IMR-90 (cell line): ENCODE measurements at regions not wholly inside any gene's neighbourhood (a gene's known extent, or its start where the extent isn't known, plus 50 kb on each side); places are given as distances from the start of the nearest gene placed in this dataset.

Experiments
- ATAC-seq: fragments of 200-7000 bp; cut with Tn5 transposase; 2 replicates; pipeline ENCODE4 v1.9.1; 2020; ENCODE audit warnings: low read depth, mild to moderate bottlenecking, moderate library complexity
- BruUV-seq: library from RNA; stranded (reverse); fragments of 400-500 nt; replicated peaks from 2 replicates; lab custom pipeline; 2021; lab: Mats Ljungman, UMichigan
- CTCF ChIA-PET: fragments of 300-600 bp; formaldehyde crosslinking; extraction: SDS; loops from one replicate; lab custom pipeline; 2021; ENCODE audit warnings: antibody characterized with exemption; lab: Yijun Ruan, JAX
- POLR2A ChIA-PET: fragments of 300-600 bp; sonication (Branson Sonifier 250); formaldehyde crosslinking; loops from one replicate; lab custom pipeline; 2022; ENCODE audit warnings: antibody characterized with exemption; ENCODE audit not compliant: unreplicated experiment; lab: Charles Lee
- DNase-seq: peaks from one replicate; pipeline ENCODE4 v3.0.0; 2013
- H2AFZ ChIP-seq: replicated peaks from 2 replicates; pipeline ENCODE3; 2013; ENCODE audit warnings: low read length, mild to moderate bottlenecking; ENCODE audit not compliant: poor library complexity
- H2AK5ac ChIP-seq: 2 replicates; pipeline ENCODE4 v1.6.1; 2013; ENCODE audit warnings: low read depth, low read length, inconsistent platforms
- H2AK9ac ChIP-seq: replicated peaks from 2 replicates; pipeline ENCODE3; 2013; ENCODE audit warnings: mild to moderate bottlenecking, low read depth, low read length, moderate library complexity; ENCODE audit not compliant: poor library complexity
- H2BK120ac ChIP-seq: 2 replicates; pipeline ENCODE4 v1.6.1; 2013; ENCODE audit warnings: low read depth, low read length, inconsistent platforms
- H2BK15ac ChIP-seq: 3 replicates; pipeline ENCODE4 v1.6.1; 2013; ENCODE audit warnings: low read depth, low read length, inconsistent platforms
- H2BK20ac ChIP-seq: 2 replicates; pipeline ENCODE4 v1.6.1; 2013; ENCODE audit warnings: low read depth, mild to moderate bottlenecking, inconsistent platforms, low read length, moderate library complexity
- H2BK5ac ChIP-seq: 2 replicates; pipeline ENCODE4 v1.6.1; 2013; ENCODE audit warnings: mild to moderate bottlenecking, low read depth, low read length, inconsistent platforms; ENCODE audit not compliant: poor library complexity, severe bottlenecking
- H3K14ac ChIP-seq: replicated peaks from 2 replicates; pipeline ENCODE4 v1.6.1; 2013; ENCODE audit warnings: low read depth, low read length, inconsistent platforms
- H3K18ac ChIP-seq: 2 replicates; pipeline ENCODE4 v1.6.1; 2013; ENCODE audit warnings: low read depth, low read length, control low read depth
- H3K23ac ChIP-seq: 2 replicates; pipeline ENCODE4 v1.6.1; 2013; ENCODE audit warnings: low read depth, low read length, inconsistent platforms
- H3K27ac ChIP-seq: 2 replicates; pipeline ENCODE4 v1.5.1; 2013; ENCODE audit warnings: mild to moderate bottlenecking, control low read depth, low read length; ENCODE audit not compliant: insufficient read depth
- H3K27me3 ChIP-seq: 2 replicates; pipeline ENCODE4 v1.6.1; 2013; ENCODE audit warnings: low read length; ENCODE audit not compliant: control insufficient read depth, insufficient read depth
- H3K36me3 ChIP-seq: 2 replicates; pipeline ENCODE4 v1.6.1; 2013; ENCODE audit warnings: low read length, mixed read lengths; ENCODE audit not compliant: control insufficient read depth, insufficient read depth
- H3K4ac ChIP-seq: 2 replicates; pipeline ENCODE4 v1.6.1; 2013; ENCODE audit warnings: low read depth, low read length, inconsistent platforms
- H3K4me1 ChIP-seq: 2 replicates; pipeline ENCODE4 v1.6.1; 2013; ENCODE audit warnings: low read length, mixed read lengths; ENCODE audit not compliant: control insufficient read depth, insufficient read depth
- H3K4me2 ChIP-seq: 2 replicates; pipeline ENCODE4 v1.6.1; 2013; ENCODE audit warnings: low read depth, mild to moderate bottlenecking, control low read depth, low read length, moderate library complexity
- H3K4me3 ChIP-seq: 2 replicates; pipeline ENCODE4 v1.5.1; 2013; ENCODE audit warnings: low read depth, mild to moderate bottlenecking, control low read depth, low read length, moderate library complexity; ENCODE audit not compliant: insufficient read depth
- H3K56ac ChIP-seq: 2 replicates; pipeline ENCODE4 v1.6.1; 2013; ENCODE audit warnings: low read length, inconsistent platforms; ENCODE audit not compliant: insufficient read depth; ENCODE audit errors: extremely low read depth
- H3K79me1 ChIP-seq, 2 experiments: 2 replicates each; pipeline ENCODE4 v1.6.1; 2013; ENCODE audit warnings: low read length in 2 of 2, inconsistent platforms in 1 of 2, low read depth in 1 of 2
- H3K9ac ChIP-seq: 2 replicates; pipeline ENCODE4 v1.6.1; 2013; ENCODE audit warnings: low read depth, low read length, control low read depth
- H3K9me1 ChIP-seq: 2 replicates; pipeline ENCODE4 v1.6.1; 2013; ENCODE audit warnings: low read length, inconsistent platforms; ENCODE audit not compliant: insufficient read depth
- H3K9me3 ChIP-seq: 2 replicates; pipeline ENCODE4 v1.6.1; 2013; ENCODE audit warnings: low read length; ENCODE audit not compliant: control insufficient read depth, insufficient read depth
- H4K20me1 ChIP-seq: 2 replicates; pipeline ENCODE4 v1.6.1; 2013; ENCODE audit warnings: low read length, inconsistent platforms; ENCODE audit not compliant: insufficient read depth
- H4K5ac ChIP-seq: 2 replicates; pipeline ENCODE4 v1.6.1; 2013; ENCODE audit warnings: mild to moderate bottlenecking, low read depth, low read length, control low read depth
- H4K8ac ChIP-seq, 2 experiments: 2 replicates each; pipeline ENCODE4 v1.6.1; 2013; ENCODE audit warnings: low read depth in 2 of 2, low read length in 2 of 2, control low read depth in 1 of 2, inconsistent platforms in 1 of 2
- H4K91ac ChIP-seq: 2 replicates; pipeline ENCODE4 v1.6.1; 2013; ENCODE audit warnings: low read depth, low read length, inconsistent platforms; ENCODE audit not compliant: insufficient read depth
- BHLHE40 ChIP-seq: fragments of 150-350 bp; IDR thresholded peaks from 2 replicates; pipeline ENCODE4 v1.6.1; 2016; ENCODE audit warnings: mild to moderate bottlenecking, low read depth, low read length
- CEBPB ChIP-seq: IDR thresholded peaks from 2 replicates; pipeline ENCODE4 v1.6.1; 2012; ENCODE audit warnings: low read depth, low read length, improper control_type of control experiment
- CHD1 ChIP-seq: IDR thresholded peaks from 2 replicates; pipeline ENCODE4 v1.6.1; 2012; ENCODE audit warnings: low read depth, low read length, improper control_type of control experiment
- FOS ChIP-seq: fragments of 150-350 bp; IDR thresholded peaks from 2 replicates; pipeline ENCODE4 v1.6.1; 2016; ENCODE audit warnings: low read depth, low read length
- MAFK ChIP-seq: IDR thresholded peaks from 2 replicates; pipeline ENCODE4 v1.6.1; 2012; ENCODE audit warnings: low read depth, low read length, improper control_type of control experiment
- MAZ ChIP-seq: IDR thresholded peaks from 2 replicates; pipeline ENCODE4 v1.6.1; 2012; ENCODE audit warnings: low read depth, mild to moderate bottlenecking, low read length, improper control_type of control experiment, moderate library complexity, borderline replicate concordance
- MXI1 ChIP-seq: IDR thresholded peaks from 2 replicates; pipeline ENCODE4 v1.6.1; 2012; ENCODE audit warnings: low read depth, mild to moderate bottlenecking, low read length, moderate library complexity, borderline replicate concordance
- NFE2L2 ChIP-seq: fragments of 150-350 bp; IDR thresholded peaks from 2 replicates; pipeline ENCODE4 v1.6.1; 2016; ENCODE audit warnings: low read depth, mild to moderate bottlenecking, low read length
- POLR2A ChIP-seq: IDR thresholded peaks from 2 replicates; pipeline ENCODE4 v1.6.1; 2012; ENCODE audit warnings: mild to moderate bottlenecking, low read depth, low read length
- RAD21 ChIP-seq: IDR thresholded peaks from 2 replicates; pipeline ENCODE4 v1.6.1; 2012; ENCODE audit warnings: low read length, improper control_type of control experiment
- RCOR1 ChIP-seq: IDR thresholded peaks from 2 replicates; pipeline ENCODE4 v1.6.1; 2012; ENCODE audit warnings: mild to moderate bottlenecking, low read length, improper control_type of control experiment; ENCODE audit not compliant: insufficient replicate concordance
- RFX5 ChIP-seq: IDR thresholded peaks from 2 replicates; pipeline ENCODE4 v1.8.0; 2012; ENCODE audit warnings: low read depth, mild to moderate bottlenecking, low read length, moderate library complexity
- SMC3 ChIP-seq: fragments of 150-350 bp; IDR thresholded peaks from 2 replicates; pipeline ENCODE4 v1.6.1; 2016; ENCODE audit warnings: low read depth, mild to moderate bottlenecking, antibody characterized with exemption, low read length, moderate library complexity
- USF2 ChIP-seq: fragments of 150-350 bp; IDR thresholded peaks from 2 replicates; pipeline ENCODE4 v1.6.1; 2017; ENCODE audit warnings: mild to moderate bottlenecking, antibody characterized with exemption, low read length, low read depth
- WGBS, 2 experiments: methylation state at CpG; one replicate each; pipeline versions ENCODE4 v1.1.5 to v1.1.7; 2013; ENCODE audit warnings: missing lambda C conversion rate in 2 of 2; ENCODE audit not compliant: insufficient read length in 1 of 2; ENCODE audit errors: extremely low coverage in 2 of 2; 5-methylcytosine and 5-hydroxymethylcytosine counted together
- dilution Hi-C: fragments of 300-500 bp; cut with HindIII; formaldehyde crosslinking; loops from one replicate; pipeline ENCODE4 v1.14.3; 2018; ENCODE audit warnings: low sequenced_read_pairs; ENCODE audit not compliant: unreplicated experiment
- in situ Hi-C: fragments of 300-500 bp; cut with MboI; formaldehyde crosslinking; loops from 3 replicates; pipeline ENCODE4 v1.14.3; 2019; ENCODE audit warnings: low sequenced_read_pairs, inconsistent platforms, mixed read lengths
- intact Hi-C: fragments of 100-400 bp; cut with micrococcal nuclease; formaldehyde crosslinking; loops from 2 replicates; pipeline ENCODE4 v1.10.0; 2022
- TF ChIP-seq, protein P1 (sequence below): conservative IDR thresholded peaks from 2 replicates; pipeline ENCODE4 v1.5.1; 2012; ENCODE audit warnings: mild to moderate bottlenecking, low read depth, low read length, improper control_type of control experiment
- TF ChIP-seq, protein P2 (sequence below): fragments of 150-350 bp; IDR thresholded peaks from 2 replicates; pipeline ENCODE4 v1.6.1; 2016; ENCODE audit warnings: low read depth, mild to moderate bottlenecking, low read length, moderate library complexity, borderline replicate concordance

DNA sequence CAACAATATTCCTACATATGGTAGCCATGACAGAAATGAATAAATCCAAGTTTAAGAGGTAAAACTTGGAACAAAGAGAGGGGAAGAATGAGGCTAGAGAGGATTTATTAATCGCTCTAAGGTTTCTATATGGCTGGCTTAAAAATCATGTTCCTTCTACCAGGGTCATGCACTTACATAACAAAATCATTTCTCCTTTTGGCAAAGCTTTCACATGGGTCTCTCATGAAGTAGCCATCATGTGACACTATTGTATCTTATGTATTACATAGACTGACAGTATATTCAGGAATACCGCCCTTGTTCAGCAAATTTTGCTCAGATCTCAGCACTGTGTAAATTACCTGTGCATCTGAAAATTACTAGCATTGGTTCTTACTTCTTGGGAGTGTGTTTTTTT, 1554.5 kb upstream of the SLC39A10 start:
- no peak overlapping the region for H3K4me2 ChIP-seq

More for the DNA sequence above, 1554.5 kb upstream of the SLC39A10 start:
- Histone ChIP-seq H2BK20ac (no peak overlapping the region), H3K14ac (no peak overlapping the region), H2AFZ (no peak overlapping the region), H3K4ac (no peak overlapping the region), H2BK15ac (no peak overlapping the region), H4K20me1 (no peaks in the 10 kb centered on the region), H3K9ac (no peak overlapping the region), H2AK5ac (no peak overlapping the region), H3K79me1 (no peaks in the 10 kb centered on the region), H3K23ac (no peak overlapping the region), H4K5ac (no peak overlapping the region), H2BK5ac (no peak overlapping the region), H4K91ac (no peak overlapping the region), H3K36me3 (no peaks in the 10 kb centered on the region), H2BK120ac (no peak overlapping the region), H3K4me1 (no peaks in the 10 kb centered on the region), H3K18ac (no peak overlapping the region), H3K27me3 (no peaks in the 10 kb centered on the region), H4K8ac (no peak overlapping the region), H3K9me3 (peaks cover 2% of the 10 kb centered on the region; the same call in 1 of the 2 replicates), H3K9me1 (no peaks in the 10 kb centered on the region), H3K56ac (no peak overlapping the region), H2AK9ac (no peak overlapping the region), H3K27ac (no peak overlapping the region), H3K4me3 (no peak overlapping the region)
- POLR2A ChIA-PET, result no interaction called here
- CTCF ChIA-PET, result no interaction called here
- no TSS peak for BruUV-seq
- WGBS, 2 experiments, result no CpG with 5 or more reads among the region's 2 CpGs
- dilution Hi-C loops (no loop called here), intact Hi-C loops (loop anchor here (5.0 kb wide), 1 partner anchor 1020 kb away; no protein-coding TSS in a partner anchor), in situ Hi-C loops (no loop called here)
- TF ChIP-seq CHD1 (no peak), SMC3 (no peak), RAD21 (no peak), RCOR1 (no peak), CEBPB (no peak), MXI1 (no peak), FOS (no peak), MAZ (no peak), MAFK (no peak), POLR2A (no peak), BHLHE40 (no peak), USF2 (no peak), RFX5 (no peak), NFE2L2 (no peak)
- TF ChIP-seq, protein P1, sequence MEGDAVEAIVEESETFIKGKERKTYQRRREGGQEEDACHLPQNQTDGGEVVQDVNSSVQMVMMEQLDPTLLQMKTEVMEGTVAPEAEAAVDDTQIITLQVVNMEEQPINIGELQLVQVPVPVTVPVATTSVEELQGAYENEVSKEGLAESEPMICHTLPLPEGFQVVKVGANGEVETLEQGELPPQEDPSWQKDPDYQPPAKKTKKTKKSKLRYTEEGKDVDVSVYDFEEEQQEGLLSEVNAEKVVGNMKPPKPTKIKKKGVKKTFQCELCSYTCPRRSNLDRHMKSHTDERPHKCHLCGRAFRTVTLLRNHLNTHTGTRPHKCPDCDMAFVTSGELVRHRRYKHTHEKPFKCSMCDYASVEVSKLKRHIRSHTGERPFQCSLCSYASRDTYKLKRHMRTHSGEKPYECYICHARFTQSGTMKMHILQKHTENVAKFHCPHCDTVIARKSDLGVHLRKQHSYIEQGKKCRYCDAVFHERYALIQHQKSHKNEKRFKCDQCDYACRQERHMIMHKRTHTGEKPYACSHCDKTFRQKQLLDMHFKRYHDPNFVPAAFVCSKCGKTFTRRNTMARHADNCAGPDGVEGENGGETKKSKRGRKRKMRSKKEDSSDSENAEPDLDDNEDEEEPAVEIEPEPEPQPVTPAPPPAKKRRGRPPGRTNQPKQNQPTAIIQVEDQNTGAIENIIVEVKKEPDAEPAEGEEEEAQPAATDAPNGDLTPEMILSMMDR, result no peak
- TF ChIP-seq, protein P2, sequence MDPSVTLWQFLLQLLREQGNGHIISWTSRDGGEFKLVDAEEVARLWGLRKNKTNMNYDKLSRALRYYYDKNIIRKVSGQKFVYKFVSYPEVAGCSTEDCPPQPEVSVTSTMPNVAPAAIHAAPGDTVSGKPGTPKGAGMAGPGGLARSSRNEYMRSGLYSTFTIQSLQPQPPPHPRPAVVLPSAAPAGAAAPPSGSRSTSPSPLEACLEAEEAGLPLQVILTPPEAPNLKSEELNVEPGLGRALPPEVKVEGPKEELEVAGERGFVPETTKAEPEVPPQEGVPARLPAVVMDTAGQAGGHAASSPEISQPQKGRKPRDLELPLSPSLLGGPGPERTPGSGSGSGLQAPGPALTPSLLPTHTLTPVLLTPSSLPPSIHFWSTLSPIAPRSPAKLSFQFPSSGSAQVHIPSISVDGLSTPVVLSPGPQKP, result no peak
- no peak for ATAC-seq
- no peak for DNase-seq
